ENCODE measurements at regions not wholly inside any gene's neighbourhood (a gene's known extent, or its start where the extent isn't known, plus 50 kb on each side); places are given as distances from the start of the nearest gene placed in this dataset.

GRCh38 chr4:130559268-130559667, 1463.3 kb downstream of the C4orf33 start:
- TF ChIP-seq ARNT (IDR thresholded peaks at IDR 0.05) (no peak), SUZ12 (IDR thresholded peaks at IDR 0.05) (no peak), TARDBP (IDR thresholded peaks at IDR 0.05) (no peak), FOXM1 (IDR thresholded peaks at IDR 0.05; ENCODE audit: borderline replicate concordance) (no peak), FOXA1 (IDR thresholded peaks at IDR 0.05) (no peak), NFRKB (IDR thresholded peaks at IDR 0.05) (no peak), HDGF (IDR thresholded peaks at IDR 0.05; ENCODE audit: borderline replicate concordance) (no peak), SP1 (IDR thresholded peaks at IDR 0.05) (no peak), PKNOX1 (IDR thresholded peaks at IDR 0.05) (no peak), L3MBTL2 (conservative IDR thresholded peaks at IDR 0.05) (no peak), CTBP1 (IDR thresholded peaks at IDR 0.05; ENCODE audit: borderline replicate concordance) (no peak), ZNF384 (IDR thresholded peaks at IDR 0.05) (no peak), ELF4 (IDR thresholded peaks at IDR 0.05) (no peak), BHLHE40 (IDR thresholded peaks at IDR 0.05; ENCODE audit: borderline replicate concordance) (no peak), LEF1 (IDR thresholded peaks at IDR 0.05; ENCODE audit: borderline replicate concordance) (no peak), FOXK2 (IDR thresholded peaks at IDR 0.05) (no peak)
- ChIA-PET POLR2A (no interaction called here), CTCF (no interaction called here)
- no peak for DNase-seq (ENCODE audit: extremely low spot score)

GRCh38 chr4:130563185-130563888, 1467.4 kb downstream of the C4orf33 start:
- peak; percentile 53 for DNase-seq (ENCODE audit: extremely low spot score)
- ChIA-PET POLR2A (no interaction called here), CTCF (interaction anchor here (0.6 kb wide), 1 partner anchor 761 kb away, joined by 3 read pairs; no protein-coding TSS in a partner anchor)
- TF ChIP-seq FOXM1 (IDR thresholded peaks at IDR 0.05; ENCODE audit: borderline replicate concordance) (no peak), LEF1 (IDR thresholded peaks at IDR 0.05; ENCODE audit: borderline replicate concordance) (no peak), BHLHE40 (IDR thresholded peaks at IDR 0.05; ENCODE audit: borderline replicate concordance) (no peak), SP1 (IDR thresholded peaks at IDR 0.05) (no peak), PKNOX1 (IDR thresholded peaks at IDR 0.05) (no peak), FOXK2 (IDR thresholded peaks at IDR 0.05) (no peak), CTBP1 (IDR thresholded peaks at IDR 0.05; ENCODE audit: borderline replicate concordance) (no peak)

- TF ChIP-seq SP1 (IDR thresholded peaks at IDR 0.05): no peak
- TF ChIP-seq ARNT (IDR thresholded peaks at IDR 0.05): no peak
- no peak for TF ChIP-seq HDGF (IDR thresholded peaks at IDR 0.05; ENCODE audit: borderline replicate concordance)
- no peak for TF ChIP-seq PKNOX1 (IDR thresholded peaks at IDR 0.05)
- TF ChIP-seq BHLHE40 (IDR thresholded peaks at IDR 0.05; ENCODE audit: borderline replicate concordance): no peak
- TF ChIP-seq NFRKB (IDR thresholded peaks at IDR 0.05): no peak
- TF ChIP-seq TARDBP (IDR thresholded peaks at IDR 0.05): no peak
- TF ChIP-seq LEF1 (IDR thresholded peaks at IDR 0.05; ENCODE audit: borderline replicate concordance): no peak
- TF ChIP-seq ZNF384 (IDR thresholded peaks at IDR 0.05): no peak
- no peak for DNase-seq (ENCODE audit: extremely low spot score)
- ChIA-PET CTCF (no interaction called here), POLR2A (no interaction called here)
Observed at GRCh38 chr4:130563889-130564418, 1468.0 kb downstream of the C4orf33 start.

GRCh38 chr4:130568746-130569145, 1472.8 kb downstream of the C4orf33 start:
- ChIA-PET CTCF (no interaction called here), POLR2A (no interaction called here)
- DNase-seq (ENCODE audit: extremely low spot score): no peak
- TF ChIP-seq ZNF384 (IDR thresholded peaks at IDR 0.05) (no peak), NFRKB (IDR thresholded peaks at IDR 0.05) (no peak), ARNT (IDR thresholded peaks at IDR 0.05) (no peak), HDGF (IDR thresholded peaks at IDR 0.05; ENCODE audit: borderline replicate concordance) (no peak), FOXA1 (IDR thresholded peaks at IDR 0.05) (no peak), L3MBTL2 (conservative IDR thresholded peaks at IDR 0.05) (no peak), PKNOX1 (IDR thresholded peaks at IDR 0.05) (no peak), ELF4 (IDR thresholded peaks at IDR 0.05) (no peak), SP1 (IDR thresholded peaks at IDR 0.05) (no peak), FOXK2 (IDR thresholded peaks at IDR 0.05) (no peak), LEF1 (IDR thresholded peaks at IDR 0.05; ENCODE audit: borderline replicate concordance) (no peak)

- ChIA-PET CTCF (no interaction called here), POLR2A (no interaction called here)
- TF ChIP-seq ELF4 (IDR thresholded peaks at IDR 0.05) (no peak), ZNF384 (IDR thresholded peaks at IDR 0.05) (no peak)
Observed at GRCh38 chr4:130573742-130574141, 1477.8 kb downstream of the C4orf33 start.

GRCh38 chr4:130574215-130574614, 1478.3 kb downstream of the C4orf33 start:
- ChIA-PET CTCF (no interaction called here), POLR2A (no interaction called here)
- DNase-seq (ENCODE audit: extremely low spot score): no peak
- no peak for TF ChIP-seq TARDBP (IDR thresholded peaks at IDR 0.05)
- TF ChIP-seq ZNF384 (IDR thresholded peaks at IDR 0.05): no peak
- no peak for TF ChIP-seq CTBP1 (IDR thresholded peaks at IDR 0.05; ENCODE audit: borderline replicate concordance)
- no peak for TF ChIP-seq SUZ12 (IDR thresholded peaks at IDR 0.05)
- no peak for TF ChIP-seq FOXK2 (IDR thresholded peaks at IDR 0.05)
- no peak for TF ChIP-seq ELF4 (IDR thresholded peaks at IDR 0.05)
- TF ChIP-seq L3MBTL2 (conservative IDR thresholded peaks at IDR 0.05): no peak
- no peak for TF ChIP-seq BHLHE40 (IDR thresholded peaks at IDR 0.05; ENCODE audit: borderline replicate concordance)
- no peak for TF ChIP-seq FOXA1 (IDR thresholded peaks at IDR 0.05)
- no peak for TF ChIP-seq HDGF (IDR thresholded peaks at IDR 0.05; ENCODE audit: borderline replicate concordance)
- TF ChIP-seq ARNT (IDR thresholded peaks at IDR 0.05): no peak
- no peak for TF ChIP-seq NFRKB (IDR thresholded peaks at IDR 0.05)
- no peak for TF ChIP-seq LEF1 (IDR thresholded peaks at IDR 0.05; ENCODE audit: borderline replicate concordance)
- TF ChIP-seq PKNOX1 (IDR thresholded peaks at IDR 0.05): no peak
- no peak for TF ChIP-seq FOXM1 (IDR thresholded peaks at IDR 0.05; ENCODE audit: borderline replicate concordance)
- no peak for TF ChIP-seq SP1 (IDR thresholded peaks at IDR 0.05)

More at GRCh38 chr4:130573742-130574141, 1477.8 kb downstream of the C4orf33 start:
- no peak for DNase-seq (ENCODE audit: extremely low spot score)

Data from HEK293T (cell line).